CD8-positive, alpha-beta memory T cell (primary cell): ENCODE measurements at regions not wholly inside any gene's neighbourhood (a gene's known extent, or its start where the extent isn't known, plus 50 kb on each side); places are given as distances from the start of the nearest gene placed in this dataset.

ENCODE experiments used
- CTCF ChIA-PET: fragments of 350-600 bp; sonication (Branson Sonifier 250); formaldehyde crosslinking; loops from one replicate; lab custom pipeline; 2021; ENCODE audit warnings: antibody characterized with exemption; lab: Charles Lee
- POLR2A ChIA-PET: fragments of 350-600 bp; sonication (Branson Sonifier 250); formaldehyde crosslinking; loops from one replicate; lab custom pipeline; 2021; ENCODE audit warnings: antibody characterized with exemption; lab: Charles Lee
- DNase-seq, 5 donors: peaks; one replicate each; pipeline versions ENCODE4 v3.0.0 to v3.0.0-alpha.2; 2020 to 2022; ENCODE audit warnings: mixed read lengths in 1 of 5
- H3K27ac ChIP-seq: one replicate; pipeline ENCODE4 v1.7.0; 2013; ENCODE audit warnings: low read depth, mild to moderate bottlenecking, low read length, moderate library complexity
- H3K27me3 ChIP-seq: 2 replicates; pipeline ENCODE4 v1.7.0; 2013; ENCODE audit warnings: low read length, mild to moderate bottlenecking; ENCODE audit not compliant: insufficient read depth, poor library complexity, severe bottlenecking
- H3K36me3 ChIP-seq: 2 replicates; pipeline ENCODE4 v1.7.0; 2013; ENCODE audit warnings: mild to moderate bottlenecking, low read length, moderate library complexity; ENCODE audit not compliant: insufficient read depth
- H3K4me1 ChIP-seq: 2 replicates; pipeline ENCODE4 v1.7.0; 2013; ENCODE audit warnings: mild to moderate bottlenecking, low read length, moderate library complexity; ENCODE audit not compliant: insufficient read depth
- H3K4me3 ChIP-seq: 2 replicates; pipeline ENCODE4 v1.7.0; 2013; ENCODE audit warnings: mild to moderate bottlenecking, low read length
- H3K9me3 ChIP-seq: 2 replicates; pipeline ENCODE4 v1.7.0; 2013; ENCODE audit warnings: mild to moderate bottlenecking, low read length
- H3K27ac Mint-ChIP-seq, 8 donors: one replicate each; pipeline ENCODE4 v1.8.0; 2020 to 2021; ENCODE audit warnings: mixed read lengths in 8 of 8, mild to moderate bottlenecking in 6 of 8, inconsistent platforms in 3 of 8, moderate library complexity in 3 of 8
- H3K27me3 Mint-ChIP-seq, 2 donors: one replicate each; pipeline ENCODE4 v1.8.0; 2020 to 2021; ENCODE audit warnings: mixed read lengths in 2 of 2, mild to moderate bottlenecking in 1 of 2, moderate library complexity in 1 of 2
- H3K36me3 Mint-ChIP-seq, 3 donors: one replicate each; pipeline ENCODE4 v1.8.0; 2020 to 2021; ENCODE audit warnings: mixed read lengths in 3 of 3, inconsistent platforms in 1 of 3, mild to moderate bottlenecking in 1 of 3
- H3K4me1 Mint-ChIP-seq, 3 donors: one replicate each; pipeline ENCODE4 v1.8.0; 2020 to 2021; ENCODE audit warnings: mixed read lengths in 3 of 3, inconsistent platforms in 1 of 3, mild to moderate bottlenecking in 1 of 3
- H3K4me3 Mint-ChIP-seq, 7 donors: one replicate each; pipeline ENCODE4 v1.8.0; 2020 to 2021; ENCODE audit warnings: mixed read lengths in 7 of 7, mild to moderate bottlenecking in 6 of 7, moderate library complexity in 4 of 7, inconsistent platforms in 2 of 7
- H3K9me3 Mint-ChIP-seq, 5 donors: one replicate each; pipeline ENCODE4 v1.8.0; 2020 to 2022; ENCODE audit warnings: mixed read lengths in 5 of 5, mild to moderate bottlenecking in 3 of 5, moderate library complexity in 2 of 5, inconsistent platforms in 1 of 5

GRCh38 chr14:58844544-58844943 is 206.8 kb downstream of the DACT1 start:
- H3K4me1 Mint-ChIP-seq: no peaks in the 10 kb centered on the region
- Histone ChIP-seq H3K27me3 (no peaks in the 10 kb centered on the region), H3K9me3 (no peaks in the 10 kb centered on the region), H3K4me3 (no peak overlapping the region), H3K27ac (no peak overlapping the region), H3K4me1 (no peaks in the 10 kb centered on the region), H3K36me3 (no peaks in the 10 kb centered on the region)
- no peak overlapping the region for H3K27ac Mint-ChIP-seq
- no peaks in the 10 kb centered on the region for H3K27me3 Mint-ChIP-seq
- no peaks in the 10 kb centered on the region for H3K9me3 Mint-ChIP-seq
- H3K4me3 Mint-ChIP-seq: no peak overlapping the region
- ChIA-PET POLR2A (no interaction called here), CTCF (no interaction called here)
- DNase-seq: no peak
- no peaks in the 10 kb centered on the region for H3K36me3 Mint-ChIP-seq

DNA sequence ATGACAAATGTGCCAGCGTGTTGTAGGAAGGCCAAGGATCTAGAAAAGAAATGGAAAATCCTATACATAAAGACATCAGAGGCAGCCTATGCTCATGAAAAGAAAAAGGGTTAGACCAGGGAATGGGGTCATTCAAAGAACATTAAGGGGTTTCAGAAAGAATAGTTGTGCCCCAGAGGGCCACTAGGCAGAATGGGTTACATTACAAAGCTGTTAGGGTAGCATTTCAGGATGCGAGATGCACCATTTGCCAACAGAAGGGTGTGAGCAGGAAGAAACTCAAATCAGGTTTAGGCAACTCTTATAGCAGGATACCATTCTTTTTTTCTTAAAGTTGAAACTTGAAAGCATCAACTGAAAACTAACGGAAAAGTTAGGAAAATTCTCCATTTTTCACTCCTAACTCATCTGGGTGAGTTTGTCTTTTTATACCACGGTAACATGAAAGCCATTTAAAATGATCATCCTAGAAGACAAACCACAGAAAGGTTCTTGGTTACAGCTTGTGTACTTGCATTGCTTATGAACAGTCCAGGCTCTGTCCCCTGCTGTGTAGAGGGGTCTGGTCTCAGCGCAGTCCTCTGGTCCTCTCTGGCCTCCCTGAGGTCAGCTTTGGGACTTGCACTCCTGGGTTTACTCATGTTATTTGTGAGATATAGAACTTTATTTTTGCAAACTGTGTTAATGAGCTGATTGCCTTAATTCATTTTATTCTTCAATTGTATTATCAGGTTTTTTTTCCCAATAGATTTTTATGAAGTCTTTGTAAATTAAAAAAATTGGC is 209.1 kb downstream of the DACT1 start:
- Mint-ChIP-seq H3K4me1 (no peaks in the 10 kb centered on the region), H3K4me3 (no peak overlapping the region), H3K27me3 (no peaks in the 10 kb centered on the region), H3K36me3 (no peaks in the 10 kb centered on the region), H3K9me3 (no peaks in the 10 kb centered on the region), H3K27ac (no peak overlapping the region)
- DNase-seq: no peak
- Histone ChIP-seq H3K4me1 (no peaks in the 10 kb centered on the region), H3K27ac (no peak overlapping the region), H3K9me3 (no peaks in the 10 kb centered on the region), H3K4me3 (no peak overlapping the region), H3K36me3 (no peaks in the 10 kb centered on the region), H3K27me3 (no peaks in the 10 kb centered on the region)
- ChIA-PET CTCF (no interaction called here), POLR2A (no interaction called here)

DNA sequence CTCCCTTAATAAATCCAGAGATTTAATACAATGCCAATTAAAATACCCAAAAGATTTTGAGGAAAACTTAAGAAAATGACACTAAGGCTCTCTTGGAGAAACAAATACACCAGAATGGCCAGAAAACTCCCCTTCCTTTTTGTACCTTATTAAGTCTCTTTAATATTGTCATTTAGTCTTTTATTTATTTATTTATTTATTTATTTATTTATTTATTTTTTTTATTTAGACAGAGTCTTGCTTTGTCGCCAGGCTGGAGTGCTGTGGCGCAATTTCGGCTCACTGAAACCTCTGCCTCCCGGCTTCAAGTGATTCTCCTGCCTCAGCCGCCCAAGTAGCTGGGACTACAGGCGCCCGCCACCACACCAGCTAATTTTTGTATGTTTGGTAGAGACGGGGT is 210.6 kb downstream of the DACT1 start:
- POLR2A ChIA-PET: no interaction called here

GRCh38 chr14:58849601-58850000 is 211.8 kb downstream of the DACT1 start:
- H3K4me1 ChIP-seq: no peaks in the 10 kb centered on the region
- H3K36me3 ChIP-seq: no peaks in the 10 kb centered on the region
- H3K4me3 ChIP-seq: no peak overlapping the region
- no peaks in the 10 kb centered on the region for H3K9me3 ChIP-seq
- Mint-ChIP-seq H3K9me3 (no peaks in the 10 kb centered on the region), H3K27ac (no peak overlapping the region), H3K4me1 (no peaks in the 10 kb centered on the region), H3K36me3 (no peaks in the 10 kb centered on the region), H3K4me3 (no peak overlapping the region), H3K27me3 (peaks cover 0 to 1% of the 10 kb centered on the region in 2 donors)
- POLR2A ChIA-PET: no interaction called here
- no peaks in the 10 kb centered on the region for H3K27me3 ChIP-seq
- CTCF ChIA-PET: no interaction called here
- no peak for DNase-seq
- no peak overlapping the region for H3K27ac ChIP-seq

More for the DNA sequence above, 210.6 kb downstream of the DACT1 start:
- Histone ChIP-seq H3K9me3 (no peaks in the 10 kb centered on the region), H3K4me3 (no peak overlapping the region), H3K27ac (no peak overlapping the region), H3K36me3 (no peaks in the 10 kb centered on the region), H3K27me3 (no peaks in the 10 kb centered on the region), H3K4me1 (no peaks in the 10 kb centered on the region)
- CTCF ChIA-PET: no interaction called here
- H3K4me1 Mint-ChIP-seq: no peaks in the 10 kb centered on the region
- DNase-seq: no peak
- no peaks in the 10 kb centered on the region for H3K36me3 Mint-ChIP-seq
- no peak overlapping the region for H3K4me3 Mint-ChIP-seq
- H3K27me3 Mint-ChIP-seq: peaks cover 0 to 1% of the 10 kb centered on the region in 2 donors
- no peak overlapping the region for H3K27ac Mint-ChIP-seq
- H3K9me3 Mint-ChIP-seq: no peaks in the 10 kb centered on the region

- Histone ChIP-seq H3K27me3 (no peaks in the 10 kb centered on the region), H3K9me3 (no peaks in the 10 kb centered on the region), H3K27ac (no peak overlapping the region), H3K4me1 (no peaks in the 10 kb centered on the region), H3K36me3 (no peaks in the 10 kb centered on the region), H3K4me3 (no peak overlapping the region)
- peaks cover 0 to 1% of the 10 kb centered on the region in 2 donors for H3K27me3 Mint-ChIP-seq
- H3K9me3 Mint-ChIP-seq: no peaks in the 10 kb centered on the region
- DNase-seq: no peak
- no peaks in the 10 kb centered on the region for H3K36me3 Mint-ChIP-seq
- no peaks in the 10 kb centered on the region for H3K4me1 Mint-ChIP-seq
- no peak overlapping the region for H3K4me3 Mint-ChIP-seq
- ChIA-PET CTCF (no interaction called here), POLR2A (no interaction called here)
- no peak overlapping the region for H3K27ac Mint-ChIP-seq
Observed at GRCh38 chr14:58850011-58850410, 212.2 kb downstream of the DACT1 start.

DNA sequence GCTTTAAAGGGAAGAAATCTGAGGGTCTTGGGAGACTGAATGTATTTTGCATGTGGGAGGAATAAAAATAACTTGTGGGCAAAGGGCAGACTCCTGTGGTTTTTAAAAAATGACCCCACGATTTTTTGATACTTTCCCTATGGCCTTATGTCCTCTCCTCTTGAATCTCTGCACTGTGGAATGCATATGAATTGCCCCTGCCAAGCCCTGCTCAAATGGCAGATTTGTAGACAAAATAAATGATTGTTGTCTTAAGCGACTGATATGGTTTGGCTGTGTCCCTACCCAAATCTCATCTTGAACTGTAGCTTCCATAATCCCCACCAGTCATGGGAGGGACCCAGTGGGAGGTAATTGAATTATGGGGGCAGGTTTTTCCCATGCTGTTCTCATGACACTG is 223.8 kb downstream of the DACT1 start:
- ChIA-PET POLR2A (no interaction called here), CTCF (no interaction called here)
- no peaks in the 10 kb centered on the region for H3K4me1 Mint-ChIP-seq
- no peak for DNase-seq
- Histone ChIP-seq H3K4me3 (no peak overlapping the region), H3K27ac (no peak overlapping the region), H3K4me1 (no peaks in the 10 kb centered on the region), H3K9me3 (no peaks in the 10 kb centered on the region), H3K27me3 (no peaks in the 10 kb centered on the region), H3K36me3 (no peaks in the 10 kb centered on the region)
- H3K9me3 Mint-ChIP-seq: peaks cover 8 to 26% (median 20%) of the 10 kb centered on the region in 5 donors
- no peak overlapping the region for H3K27ac Mint-ChIP-seq
- H3K27me3 Mint-ChIP-seq: peaks cover 0 to 3% of the 10 kb centered on the region in 2 donors
- H3K4me3 Mint-ChIP-seq: no peak overlapping the region
- no peaks in the 10 kb centered on the region for H3K36me3 Mint-ChIP-seq

GRCh38 chr14:58862416-58863160 is 224.8 kb downstream of the DACT1 start:
- CTCF ChIA-PET: no interaction called here

GRCh38 chr14:58863661-58864345 is 226.0 kb downstream of the DACT1 start:
- no peak overlapping the region for H3K4me3 Mint-ChIP-seq
- ChIA-PET CTCF (no interaction called here), POLR2A (no interaction called here)
- peaks cover 3 to 16% (median 12%) of the 10 kb centered on the region in 5 donors for H3K9me3 Mint-ChIP-seq
- peaks cover 0 to 3% of the 10 kb centered on the region in 2 donors for H3K27me3 Mint-ChIP-seq
- Histone ChIP-seq H3K9me3 (no peaks in the 10 kb centered on the region), H3K27ac (no peak overlapping the region), H3K27me3 (no peaks in the 10 kb centered on the region), H3K4me1 (no peaks in the 10 kb centered on the region), H3K4me3 (no peak overlapping the region), H3K36me3 (no peaks in the 10 kb centered on the region)
- no peak for DNase-seq
- no peak overlapping the region for H3K27ac Mint-ChIP-seq
- no peaks in the 10 kb centered on the region for H3K4me1 Mint-ChIP-seq
- H3K36me3 Mint-ChIP-seq: no peaks in the 10 kb centered on the region

More at GRCh38 chr14:58862416-58863160, 224.8 kb downstream of the DACT1 start:
- no peaks in the 10 kb centered on the region for H3K36me3 ChIP-seq
- H3K4me1 ChIP-seq: no peaks in the 10 kb centered on the region
- H3K4me3 ChIP-seq: no peak overlapping the region
- no peak overlapping the region for H3K4me3 Mint-ChIP-seq
- POLR2A ChIA-PET: no interaction called here
- no peak for DNase-seq
- peaks cover 0 to 3% of the 10 kb centered on the region in 2 donors for H3K27me3 Mint-ChIP-seq
- H3K27me3 ChIP-seq: no peaks in the 10 kb centered on the region
- no peak overlapping the region for H3K27ac ChIP-seq
- peaks cover 8 to 22% (median 20%) of the 10 kb centered on the region in 5 donors for H3K9me3 Mint-ChIP-seq
- no peaks in the 10 kb centered on the region for H3K36me3 Mint-ChIP-seq
- no peak overlapping the region for H3K27ac Mint-ChIP-seq
- H3K4me1 Mint-ChIP-seq: no peaks in the 10 kb centered on the region
- no peaks in the 10 kb centered on the region for H3K9me3 ChIP-seq
